Epithelial cell of esophagus (primary cell): ENCODE measurements at regions not wholly inside any gene's neighbourhood (a gene's known extent, or its start where the extent isn't known, plus 50 kb on each side); places are given as distances from the start of the nearest gene placed in this dataset.

Experiments
- DNase-seq: peaks from one replicate; pipeline ENCODE4 v3.0.0; 2010; ENCODE audit warnings: low read depth
- H3K4me3 ChIP-seq: 2 replicates; pipeline ENCODE4 v1.5.1; 2011; ENCODE audit warnings: mild to moderate bottlenecking, low read length, control low read depth
- TF ChIP-seq, protein P1 (sequence below): IDR thresholded peaks from 2 replicates; pipeline ENCODE4 v1.5.1; 2011; ENCODE audit warnings: low read depth, mild to moderate bottlenecking, low read length, control low read depth, inconsistent platforms; ENCODE audit not compliant: insufficient read depth; ENCODE audit errors: missing control alignments

DNA sequence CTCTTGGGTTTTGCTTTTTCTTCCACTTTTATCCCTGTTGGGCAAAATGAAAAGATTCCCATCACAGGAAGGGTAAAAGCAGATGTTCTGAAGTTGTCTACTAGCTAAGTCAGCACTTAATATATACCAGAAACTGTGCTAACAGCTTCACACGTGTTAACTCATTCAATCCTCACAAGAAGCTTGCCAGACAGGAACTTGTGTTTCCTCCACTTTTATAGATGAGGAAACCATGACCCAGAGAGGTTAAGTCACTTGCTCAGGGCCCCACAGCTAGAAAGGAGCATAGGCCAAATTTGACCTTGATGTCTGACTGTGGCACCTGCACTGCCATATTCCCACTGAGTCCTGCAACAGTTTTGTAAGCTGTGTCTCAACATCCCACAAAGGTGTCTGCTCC is 76.8 kb upstream of the EPC2 start:
- H3K4me3 ChIP-seq = no peak overlapping the region
- no peak for DNase-seq
- TF ChIP-seq, protein P1, sequence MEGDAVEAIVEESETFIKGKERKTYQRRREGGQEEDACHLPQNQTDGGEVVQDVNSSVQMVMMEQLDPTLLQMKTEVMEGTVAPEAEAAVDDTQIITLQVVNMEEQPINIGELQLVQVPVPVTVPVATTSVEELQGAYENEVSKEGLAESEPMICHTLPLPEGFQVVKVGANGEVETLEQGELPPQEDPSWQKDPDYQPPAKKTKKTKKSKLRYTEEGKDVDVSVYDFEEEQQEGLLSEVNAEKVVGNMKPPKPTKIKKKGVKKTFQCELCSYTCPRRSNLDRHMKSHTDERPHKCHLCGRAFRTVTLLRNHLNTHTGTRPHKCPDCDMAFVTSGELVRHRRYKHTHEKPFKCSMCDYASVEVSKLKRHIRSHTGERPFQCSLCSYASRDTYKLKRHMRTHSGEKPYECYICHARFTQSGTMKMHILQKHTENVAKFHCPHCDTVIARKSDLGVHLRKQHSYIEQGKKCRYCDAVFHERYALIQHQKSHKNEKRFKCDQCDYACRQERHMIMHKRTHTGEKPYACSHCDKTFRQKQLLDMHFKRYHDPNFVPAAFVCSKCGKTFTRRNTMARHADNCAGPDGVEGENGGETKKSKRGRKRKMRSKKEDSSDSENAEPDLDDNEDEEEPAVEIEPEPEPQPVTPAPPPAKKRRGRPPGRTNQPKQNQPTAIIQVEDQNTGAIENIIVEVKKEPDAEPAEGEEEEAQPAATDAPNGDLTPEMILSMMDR = no peak

DNA sequence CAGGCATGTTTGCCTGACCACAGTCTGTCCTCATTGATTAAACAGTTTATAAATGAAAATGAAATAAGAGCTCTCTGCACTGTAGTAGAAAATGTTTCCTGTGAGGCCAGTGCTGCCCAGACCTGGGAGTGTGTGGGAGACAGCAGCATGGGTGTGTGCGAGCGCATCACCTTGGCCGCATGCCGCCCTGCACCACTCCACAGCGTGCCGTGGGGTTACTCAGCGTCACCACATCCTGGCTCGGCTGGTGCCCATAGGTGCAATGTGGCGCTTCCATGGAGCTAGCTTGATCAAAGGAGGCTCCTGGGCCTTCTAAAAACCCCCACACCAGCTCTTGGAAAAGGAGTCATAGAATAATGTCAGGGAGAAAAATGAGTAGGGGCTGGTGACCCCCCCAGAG is 76.0 kb upstream of the EPC2 start:
- TF ChIP-seq, protein P1 = no peak
- H3K4me3 ChIP-seq = no peak overlapping the region
- DNase-seq = no peak

DNA sequence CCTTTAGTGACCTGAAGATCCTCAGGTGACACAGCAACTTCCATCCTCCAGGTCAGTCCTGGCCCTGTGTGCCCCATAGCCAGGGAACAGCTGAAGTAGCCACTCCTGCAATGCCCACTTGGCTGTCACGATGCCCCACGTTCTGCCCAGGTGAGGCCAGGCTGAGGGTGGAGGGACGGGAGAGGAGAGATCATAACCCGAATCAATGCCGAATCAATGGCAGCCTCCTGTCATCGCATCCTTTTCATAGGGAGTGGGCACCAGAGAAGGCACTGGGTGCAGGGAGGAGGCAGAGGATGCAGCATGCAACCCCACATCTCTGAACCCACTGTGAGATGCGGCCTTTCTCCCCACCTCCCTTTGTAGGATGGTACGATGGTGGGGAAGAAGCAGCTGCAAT is 75.3 kb upstream of the EPC2 start:
- no peak overlapping the region for H3K4me3 ChIP-seq
- TF ChIP-seq, protein P1 = no peak
- no peak for DNase-seq

DNA sequence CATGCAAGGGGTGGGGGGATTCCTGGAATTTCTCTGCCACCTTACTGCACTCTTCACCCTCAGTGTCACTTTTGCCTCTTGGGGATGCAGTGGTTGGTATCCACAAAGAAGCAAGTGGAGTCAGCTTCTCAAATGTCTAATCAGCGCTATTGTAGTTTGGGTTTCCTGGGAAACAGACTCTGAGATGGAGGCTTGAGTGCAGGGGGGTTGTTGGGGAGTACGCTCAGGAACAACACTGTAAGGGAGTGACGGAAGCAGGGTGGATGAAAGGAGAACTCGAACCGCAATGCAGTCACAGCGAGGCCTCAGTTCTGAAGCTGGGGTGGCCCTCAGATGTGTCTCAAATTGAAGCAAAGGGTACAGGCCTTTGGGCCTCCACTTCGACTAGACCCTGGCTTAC is 73.6 kb upstream of the EPC2 start:
- no peak overlapping the region for H3K4me3 ChIP-seq
- no peak for DNase-seq
- TF ChIP-seq, protein P1 = no peak

DNA sequence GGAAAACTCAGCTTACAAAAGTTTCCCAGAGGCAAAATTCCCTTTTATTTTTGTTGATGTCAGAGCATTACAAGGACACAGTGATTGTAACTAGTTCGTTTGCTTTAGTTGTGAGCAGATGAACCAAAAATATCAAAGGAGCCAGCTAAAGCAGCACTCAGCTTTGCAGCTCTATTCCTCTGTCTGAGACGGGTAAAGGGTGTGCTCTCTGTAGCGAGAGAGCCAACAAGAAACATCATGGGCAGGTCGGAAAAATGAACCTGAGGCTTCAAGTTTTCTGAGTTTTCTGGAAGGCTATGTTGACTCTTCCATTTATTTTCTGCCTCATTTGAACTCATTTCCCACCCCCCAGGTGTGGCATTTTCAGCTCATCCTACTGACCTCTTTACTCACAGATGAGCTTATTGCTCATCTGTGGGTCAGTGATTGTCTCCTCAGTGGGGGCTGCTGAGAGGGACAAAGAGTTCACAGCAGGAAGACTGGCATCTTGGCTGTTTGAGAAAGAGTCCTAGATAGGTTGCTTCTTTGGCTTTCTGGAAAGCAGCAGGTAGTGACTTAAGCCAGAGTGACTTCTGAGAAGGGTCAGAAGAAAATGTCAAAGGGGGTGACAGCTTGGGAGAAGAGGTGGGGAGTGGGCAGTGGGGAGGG is 66.6 kb upstream of the EPC2 start:
- TF ChIP-seq, protein P1 = no peak
- DNase-seq = no peak
- H3K4me3 ChIP-seq = no peak overlapping the region

DNA sequence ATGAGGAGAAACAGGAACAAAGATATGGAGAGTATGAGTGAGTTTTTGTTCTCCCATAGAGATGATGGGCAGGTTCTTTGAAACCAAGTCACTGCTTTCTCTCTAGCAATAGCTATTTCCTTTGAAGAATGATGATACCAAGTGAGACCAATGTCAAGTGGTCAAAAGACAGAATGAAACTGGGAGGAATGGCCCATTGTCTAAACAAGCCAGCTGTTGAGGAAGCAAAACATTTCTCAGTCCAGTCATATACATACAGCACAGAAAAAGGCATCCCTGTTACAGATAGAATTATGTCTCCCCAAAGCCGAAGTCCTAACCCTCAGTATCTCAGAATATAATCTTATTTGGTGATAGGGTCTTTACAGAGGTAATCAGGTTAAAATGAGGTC is 66.1 kb upstream of the EPC2 start:
- DNase-seq = no peak
- H3K4me3 ChIP-seq = no peak overlapping the region
- TF ChIP-seq, protein P1 = no peak
